SK-N-SH treated with all-trans-retinoic acid at 6 μM for 48 hours (cell line): ENCODE measurements at regions not wholly inside any gene's neighbourhood (a gene's known extent, or its start where the extent isn't known, plus 50 kb on each side); places are given as distances from the start of the nearest gene placed in this dataset.

Experiments
- ARNTL ChIP-seq: fragments of 450-650 bp; formaldehyde crosslinking; IDR thresholded peaks from 2 replicates; pipeline ENCODE4 v1.5.0; 2020; ENCODE audit warnings: low read depth, mild to moderate bottlenecking, moderate library complexity, borderline replicate concordance
- BACH2 ChIP-seq: fragments of 250-450 bp; sonication (Bioruptor Pico); IDR thresholded peaks from 2 replicates; pipeline ENCODE4 v1.9.0; 2021; ENCODE audit warnings: mild to moderate bottlenecking, borderline replicate concordance
- CSDC2 ChIP-seq: fragments of 250-450 bp; sonication (Bioruptor Pico); IDR thresholded peaks from 2 replicates; pipeline ENCODE4 v1.5.0; 2020; ENCODE audit warnings: mild to moderate bottlenecking, moderate library complexity
- OSR1 ChIP-seq: fragments of 250-450 bp; sonication (Bioruptor Pico); IDR thresholded peaks from 2 replicates; pipeline ENCODE4 v1.8.0; 2022; ENCODE audit warnings: moderate library complexity, mild to moderate bottlenecking, inconsistent platforms
- PPARA ChIP-seq: fragments of 250-450 bp; sonication (Bioruptor Pico); IDR thresholded peaks from 2 replicates; pipeline ENCODE4 v1.5.0; 2020; ENCODE audit warnings: mild to moderate bottlenecking, borderline replicate concordance
- RARB ChIP-seq: fragments of 250-450 bp; sonication (Bioruptor Pico); IDR thresholded peaks from 2 replicates; pipeline ENCODE4 v1.8.0; 2021; ENCODE audit warnings: mild to moderate bottlenecking, moderate library complexity
- SNAI2 ChIP-seq: fragments of 250-450 bp; sonication (Bioruptor Pico); IDR thresholded peaks from 2 replicates; pipeline ENCODE4 v1.5.0; 2020; ENCODE audit warnings: mild to moderate bottlenecking, moderate library complexity
- ZNF565 ChIP-seq: fragments of 450-650 bp; formaldehyde crosslinking; conservative IDR thresholded peaks from 2 replicates; pipeline ENCODE4 v1.5.0; 2020; ENCODE audit warnings: low read depth, mild to moderate bottlenecking, moderate library complexity
- ZNF70 ChIP-seq: fragments of 450-650 bp; formaldehyde crosslinking; IDR thresholded peaks from 2 replicates; pipeline ENCODE4 v1.5.0; 2020; ENCODE audit warnings: mild to moderate bottlenecking, moderate library complexity
- TF ChIP-seq, protein P1 (sequence below): fragments of 250-450 bp; sonication (Bioruptor Pico); IDR thresholded peaks from 2 replicates; pipeline ENCODE4 v1.8.0; 2020; ENCODE audit warnings: mild to moderate bottlenecking, moderate library complexity, borderline replicate concordance
- TF ChIP-seq, protein P2 (sequence below): fragments of 250-450 bp; sonication (Bioruptor Pico); IDR thresholded peaks from 2 replicates; pipeline ENCODE4 v1.5.1; 2021; ENCODE audit warnings: mild to moderate bottlenecking, moderate library complexity
- TF ChIP-seq, protein P3 (sequence below): fragments of 250-450 bp; sonication (Bioruptor Pico); IDR thresholded peaks from 2 replicates; pipeline ENCODE4 v1.5.0; 2020; ENCODE audit warnings: mild to moderate bottlenecking, moderate library complexity
- TF ChIP-seq, protein P4 (sequence below): fragments of 250-450 bp; sonication (Bioruptor Pico); IDR thresholded peaks from 2 replicates; pipeline ENCODE4 v1.5.1; 2020; ENCODE audit warnings: low read depth, mild to moderate bottlenecking, moderate library complexity

DNA sequence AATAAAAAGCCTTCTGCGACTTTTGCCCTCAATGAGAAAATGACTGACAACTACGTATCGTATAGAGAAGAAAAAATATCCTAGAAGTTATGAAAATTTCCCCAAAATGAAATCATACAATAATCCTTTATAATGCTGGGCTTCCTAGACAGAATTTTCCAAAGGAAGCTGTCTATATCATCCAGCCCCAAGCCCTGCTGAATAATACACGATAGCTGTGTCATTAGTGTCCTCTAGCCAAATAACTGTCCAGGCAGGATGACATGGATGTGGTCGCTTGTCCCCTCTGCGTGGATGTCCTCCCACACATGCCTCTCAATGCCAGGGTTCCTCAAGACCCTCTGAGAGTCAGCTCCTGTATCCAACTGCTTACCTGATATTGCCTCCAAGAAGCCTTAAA is 61.7 kb upstream of the ECHDC3 start:
- TF ChIP-seq CSDC2 (CRISPR knock-in tag) = no peak
- no peak for TF ChIP-seq ARNTL (CRISPR knock-in tag)
- no peak for TF ChIP-seq BACH2 (CRISPR knock-in tag)
- TF ChIP-seq PPARA (CRISPR knock-in tag) = no peak
- TF ChIP-seq, protein P1, sequence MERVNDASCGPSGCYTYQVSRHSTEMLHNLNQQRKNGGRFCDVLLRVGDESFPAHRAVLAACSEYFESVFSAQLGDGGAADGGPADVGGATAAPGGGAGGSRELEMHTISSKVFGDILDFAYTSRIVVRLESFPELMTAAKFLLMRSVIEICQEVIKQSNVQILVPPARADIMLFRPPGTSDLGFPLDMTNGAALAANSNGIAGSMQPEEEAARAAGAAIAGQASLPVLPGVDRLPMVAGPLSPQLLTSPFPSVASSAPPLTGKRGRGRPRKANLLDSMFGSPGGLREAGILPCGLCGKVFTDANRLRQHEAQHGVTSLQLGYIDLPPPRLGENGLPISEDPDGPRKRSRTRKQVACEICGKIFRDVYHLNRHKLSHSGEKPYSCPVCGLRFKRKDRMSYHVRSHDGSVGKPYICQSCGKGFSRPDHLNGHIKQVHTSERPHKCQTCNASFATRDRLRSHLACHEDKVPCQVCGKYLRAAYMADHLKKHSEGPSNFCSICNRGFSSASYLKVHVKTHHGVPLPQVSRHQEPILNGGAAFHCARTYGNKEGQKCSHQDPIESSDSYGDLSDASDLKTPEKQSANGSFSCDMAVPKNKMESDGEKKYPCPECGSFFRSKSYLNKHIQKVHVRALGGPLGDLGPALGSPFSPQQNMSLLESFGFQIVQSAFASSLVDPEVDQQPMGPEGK (CRISPR knock-in tag) = no peak
- TF ChIP-seq RARB (CRISPR knock-in tag) = no peak
- TF ChIP-seq SNAI2 (CRISPR knock-in tag) = no peak
- TF ChIP-seq, protein P2, sequence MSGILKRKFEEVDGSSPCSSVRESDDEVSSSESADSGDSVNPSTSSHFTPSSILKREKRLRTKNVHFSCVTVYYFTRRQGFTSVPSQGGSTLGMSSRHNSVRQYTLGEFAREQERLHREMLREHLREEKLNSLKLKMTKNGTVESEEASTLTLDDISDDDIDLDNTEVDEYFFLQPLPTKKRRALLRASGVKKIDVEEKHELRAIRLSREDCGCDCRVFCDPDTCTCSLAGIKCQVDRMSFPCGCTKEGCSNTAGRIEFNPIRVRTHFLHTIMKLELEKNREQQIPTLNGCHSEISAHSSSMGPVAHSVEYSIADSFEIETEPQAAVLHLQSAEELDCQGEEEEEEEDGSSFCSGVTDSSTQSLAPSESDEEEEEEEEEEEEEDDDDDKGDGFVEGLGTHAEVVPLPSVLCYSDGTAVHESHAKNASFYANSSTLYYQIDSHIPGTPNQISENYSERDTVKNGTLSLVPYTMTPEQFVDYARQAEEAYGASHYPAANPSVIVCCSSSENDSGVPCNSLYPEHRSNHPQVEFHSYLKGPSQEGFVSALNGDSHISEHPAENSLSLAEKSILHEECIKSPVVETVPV = no peak
- TF ChIP-seq, protein P3, sequence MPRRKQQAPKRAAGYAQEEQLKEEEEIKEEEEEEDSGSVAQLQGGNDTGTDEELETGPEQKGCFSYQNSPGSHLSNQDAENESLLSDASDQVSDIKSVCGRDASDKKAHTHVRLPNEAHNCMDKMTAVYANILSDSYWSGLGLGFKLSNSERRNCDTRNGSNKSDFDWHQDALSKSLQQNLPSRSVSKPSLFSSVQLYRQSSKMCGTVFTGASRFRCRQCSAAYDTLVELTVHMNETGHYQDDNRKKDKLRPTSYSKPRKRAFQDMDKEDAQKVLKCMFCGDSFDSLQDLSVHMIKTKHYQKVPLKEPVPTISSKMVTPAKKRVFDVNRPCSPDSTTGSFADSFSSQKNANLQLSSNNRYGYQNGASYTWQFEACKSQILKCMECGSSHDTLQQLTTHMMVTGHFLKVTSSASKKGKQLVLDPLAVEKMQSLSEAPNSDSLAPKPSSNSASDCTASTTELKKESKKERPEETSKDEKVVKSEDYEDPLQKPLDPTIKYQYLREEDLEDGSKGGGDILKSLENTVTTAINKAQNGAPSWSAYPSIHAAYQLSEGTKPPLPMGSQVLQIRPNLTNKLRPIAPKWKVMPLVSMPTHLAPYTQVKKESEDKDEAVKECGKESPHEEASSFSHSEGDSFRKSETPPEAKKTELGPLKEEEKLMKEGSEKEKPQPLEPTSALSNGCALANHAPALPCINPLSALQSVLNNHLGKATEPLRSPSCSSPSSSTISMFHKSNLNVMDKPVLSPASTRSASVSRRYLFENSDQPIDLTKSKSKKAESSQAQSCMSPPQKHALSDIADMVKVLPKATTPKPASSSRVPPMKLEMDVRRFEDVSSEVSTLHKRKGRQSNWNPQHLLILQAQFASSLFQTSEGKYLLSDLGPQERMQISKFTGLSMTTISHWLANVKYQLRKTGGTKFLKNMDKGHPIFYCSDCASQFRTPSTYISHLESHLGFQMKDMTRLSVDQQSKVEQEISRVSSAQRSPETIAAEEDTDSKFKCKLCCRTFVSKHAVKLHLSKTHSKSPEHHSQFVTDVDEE (CRISPR knock-in tag) = no peak
- no peak for TF ChIP-seq ZNF565 (CRISPR knock-in tag)
- TF ChIP-seq OSR1 (CRISPR knock-in tag) = no peak
- TF ChIP-seq, protein P4, sequence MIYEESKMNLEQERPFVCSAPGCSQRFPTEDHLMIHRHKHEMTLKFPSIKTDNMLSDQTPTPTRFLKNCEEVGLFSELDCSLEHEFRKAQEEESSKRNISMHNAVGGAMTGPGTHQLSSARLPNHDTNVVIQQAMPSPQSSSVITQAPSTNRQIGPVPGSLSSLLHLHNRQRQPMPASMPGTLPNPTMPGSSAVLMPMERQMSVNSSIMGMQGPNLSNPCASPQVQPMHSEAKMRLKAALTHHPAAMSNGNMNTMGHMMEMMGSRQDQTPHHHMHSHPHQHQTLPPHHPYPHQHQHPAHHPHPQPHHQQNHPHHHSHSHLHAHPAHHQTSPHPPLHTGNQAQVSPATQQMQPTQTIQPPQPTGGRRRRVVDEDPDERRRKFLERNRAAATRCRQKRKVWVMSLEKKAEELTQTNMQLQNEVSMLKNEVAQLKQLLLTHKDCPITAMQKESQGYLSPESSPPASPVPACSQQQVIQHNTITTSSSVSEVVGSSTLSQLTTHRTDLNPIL (CRISPR knock-in tag) = no peak
- no peak for TF ChIP-seq ZNF70 (CRISPR knock-in tag)
